Fibroblast of lung (primary cell): ENCODE measurements at regions not wholly inside any gene's neighbourhood (a gene's known extent, or its start where the extent isn't known, plus 50 kb on each side); places are given as distances from the start of the nearest gene placed in this dataset.

Experiments
- CTCF ChIP-seq, 2 donors: IDR thresholded peaks in 1 of 2; conservative IDR thresholded peaks in 1 of 2; 1 replicate in 1 of 2; 2 replicates in 1 of 2; pipeline ENCODE4 v1.5.1; 2011 to 2012; ENCODE audit warnings: low read length in 2 of 2, control low read depth in 1 of 2, inconsistent platforms in 1 of 2, low read depth in 1 of 2, mild to moderate bottlenecking in 1 of 2
- EZH2 ChIP-seq: IDR thresholded peaks from 2 replicates; pipeline ENCODE4 v1.5.1; 2012; ENCODE audit warnings: low read length, control low read depth, mild to moderate bottlenecking; ENCODE audit errors: missing control alignments

GRCh38 chr2:138949517-138949916, 169.3 kb upstream of the NXPH2 start:
- TF ChIP-seq CTCF (conservative IDR thresholded peaks at IDR 0.05 in 1 of 2, IDR thresholded peaks at IDR 0.05 in 1 of 2; ENCODE audit: low read depth in 1 of 2, low read length in 2 of 2), result no peak
- no peak for TF ChIP-seq EZH2
